ENCODE measurements at regions not wholly inside any gene's neighbourhood (a gene's known extent, or its start where the extent isn't known, plus 50 kb on each side); places are given as distances from the start of the nearest gene placed in this dataset.

- TF ChIP-seq, protein P1, sequence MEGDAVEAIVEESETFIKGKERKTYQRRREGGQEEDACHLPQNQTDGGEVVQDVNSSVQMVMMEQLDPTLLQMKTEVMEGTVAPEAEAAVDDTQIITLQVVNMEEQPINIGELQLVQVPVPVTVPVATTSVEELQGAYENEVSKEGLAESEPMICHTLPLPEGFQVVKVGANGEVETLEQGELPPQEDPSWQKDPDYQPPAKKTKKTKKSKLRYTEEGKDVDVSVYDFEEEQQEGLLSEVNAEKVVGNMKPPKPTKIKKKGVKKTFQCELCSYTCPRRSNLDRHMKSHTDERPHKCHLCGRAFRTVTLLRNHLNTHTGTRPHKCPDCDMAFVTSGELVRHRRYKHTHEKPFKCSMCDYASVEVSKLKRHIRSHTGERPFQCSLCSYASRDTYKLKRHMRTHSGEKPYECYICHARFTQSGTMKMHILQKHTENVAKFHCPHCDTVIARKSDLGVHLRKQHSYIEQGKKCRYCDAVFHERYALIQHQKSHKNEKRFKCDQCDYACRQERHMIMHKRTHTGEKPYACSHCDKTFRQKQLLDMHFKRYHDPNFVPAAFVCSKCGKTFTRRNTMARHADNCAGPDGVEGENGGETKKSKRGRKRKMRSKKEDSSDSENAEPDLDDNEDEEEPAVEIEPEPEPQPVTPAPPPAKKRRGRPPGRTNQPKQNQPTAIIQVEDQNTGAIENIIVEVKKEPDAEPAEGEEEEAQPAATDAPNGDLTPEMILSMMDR (IDR thresholded peaks at IDR 0.05): no peak
- DNase-seq: no peak
- H3K4me1 Mint-ChIP-seq (ENCODE audit: low read depth): peaks cover 8% of the 10 kb centered on the region; the same call in 1 of the 2 replicates
- H3K4me3 Mint-ChIP-seq: no peak overlapping the region
- H3K27me3 Mint-ChIP-seq (ENCODE audit: insufficient read depth): peaks cover 1% of the 10 kb centered on the region; the same call in 1 of the 2 replicates
- H3K27ac Mint-ChIP-seq: no peak overlapping the region
- no peaks in the 10 kb centered on the region for H3K36me3 Mint-ChIP-seq (ENCODE audit: low read depth)
- no peaks in the 10 kb centered on the region for H3K9me3 Mint-ChIP-seq
These were observed 66.5 kb upstream of the VGLL3 start for GRCh38 chr3:87057474-87057873.

GRCh38 chr3:87053553-87053952 is 62.6 kb upstream of the VGLL3 start:
- no peak overlapping the region for H3K4me3 Mint-ChIP-seq
- no peak for DNase-seq
- H3K4me1 Mint-ChIP-seq (ENCODE audit: low read depth): peaks cover 22% of the 10 kb centered on the region
- H3K36me3 Mint-ChIP-seq (ENCODE audit: low read depth): no peaks in the 10 kb centered on the region
- H3K27me3 Mint-ChIP-seq (ENCODE audit: insufficient read depth): no peaks in the 10 kb centered on the region
- H3K27ac Mint-ChIP-seq: no peak overlapping the region
- H3K9me3 Mint-ChIP-seq: no peaks in the 10 kb centered on the region; the same call in 1 of the 2 replicates
- TF ChIP-seq, protein P1 (IDR thresholded peaks at IDR 0.05): no peak

DNA sequence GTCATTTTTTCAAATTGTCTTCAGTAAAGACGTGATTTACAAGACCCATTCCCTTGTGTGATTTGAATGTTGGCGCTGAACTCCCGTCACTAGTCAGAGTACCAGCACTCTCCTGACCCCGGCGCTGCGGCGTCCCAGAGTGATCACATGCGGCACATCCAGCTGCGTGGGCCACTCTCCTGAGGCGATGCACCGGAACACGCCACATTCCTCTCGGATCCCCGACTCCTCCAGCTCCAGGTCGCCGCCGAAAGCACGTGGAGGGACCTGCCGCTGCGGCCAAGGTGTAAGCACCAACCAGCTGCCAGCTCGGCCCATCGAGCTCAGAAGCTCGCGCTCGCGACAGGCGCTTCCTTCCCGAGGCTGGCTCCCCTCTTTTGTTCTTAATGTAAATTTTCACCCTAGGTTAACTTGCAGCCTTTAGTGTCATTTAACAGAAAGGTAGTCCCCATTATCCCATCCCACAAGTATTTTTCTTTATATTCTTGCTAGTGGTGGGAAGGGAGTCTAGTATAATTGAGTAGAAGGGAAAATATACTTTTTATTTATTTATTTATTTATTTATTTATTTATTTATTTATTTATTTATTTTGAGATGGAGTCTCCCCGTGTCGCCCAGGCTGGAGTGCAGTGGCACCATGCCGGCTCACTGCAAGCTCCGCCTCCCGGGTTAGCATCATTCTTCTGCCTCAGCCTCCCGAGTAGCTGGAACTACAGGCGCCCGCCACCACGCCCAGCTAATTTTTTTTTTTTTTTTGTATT is 61.7 kb upstream of the VGLL3 start:
- Mint-ChIP-seq H3K9me3 (no peaks in the 10 kb centered on the region; the same call in 1 of the 2 replicates), H3K36me3 (ENCODE audit: low read depth) (no peaks in the 10 kb centered on the region), H3K4me1 (ENCODE audit: low read depth) (peaks cover 22% of the 10 kb centered on the region), H3K27me3 (ENCODE audit: insufficient read depth) (no peaks in the 10 kb centered on the region), H3K4me3 (no peak overlapping the region), H3K27ac (no peak overlapping the region)
- DNase-seq: no peak
- TF ChIP-seq, protein P1 (IDR thresholded peaks at IDR 0.05): no peak

DNA sequence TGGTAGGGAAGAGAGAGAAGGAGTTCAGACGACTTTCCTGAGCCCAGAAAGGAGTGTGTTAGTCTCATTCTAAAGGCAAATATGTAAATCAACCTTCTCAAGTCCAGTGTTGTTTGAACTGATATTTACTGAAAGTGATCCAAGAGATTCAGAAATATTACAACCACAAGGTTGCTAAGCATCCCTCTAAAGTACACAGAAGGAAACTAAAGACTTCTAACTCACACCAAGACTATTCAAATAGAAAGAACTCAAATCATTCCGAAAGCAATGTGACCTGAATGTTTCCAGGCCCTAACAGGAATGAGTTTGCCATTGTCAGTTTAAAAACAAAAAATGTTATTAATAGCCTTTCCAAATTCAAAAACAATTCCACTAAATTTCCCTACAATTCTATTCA is 56.9 kb upstream of the VGLL3 start:
- DNase-seq: no peak
- H3K4me3 Mint-ChIP-seq: no peak overlapping the region
- TF ChIP-seq, protein P1 (IDR thresholded peaks at IDR 0.05): no peak
- H3K27ac Mint-ChIP-seq: no peak overlapping the region
- H3K36me3 Mint-ChIP-seq (ENCODE audit: low read depth): no peaks in the 10 kb centered on the region
- H3K9me3 Mint-ChIP-seq: no peaks in the 10 kb centered on the region; the same call in 1 of the 2 replicates
- H3K27me3 Mint-ChIP-seq (ENCODE audit: insufficient read depth): no peaks in the 10 kb centered on the region
- H3K4me1 Mint-ChIP-seq (ENCODE audit: low read depth): peaks cover 14% of the 10 kb centered on the region

GRCh38 chr3:87046241-87046640 is 55.3 kb upstream of the VGLL3 start:
- H3K27ac Mint-ChIP-seq: no peak overlapping the region
- H3K27me3 Mint-ChIP-seq (ENCODE audit: insufficient read depth): no peaks in the 10 kb centered on the region
- H3K4me3 Mint-ChIP-seq: no peak overlapping the region
- peaks cover 10% of the 10 kb centered on the region for H3K4me1 Mint-ChIP-seq (ENCODE audit: low read depth)
- no peaks in the 10 kb centered on the region for H3K36me3 Mint-ChIP-seq (ENCODE audit: low read depth)
- H3K9me3 Mint-ChIP-seq: no peaks in the 10 kb centered on the region
- no peak for DNase-seq
- TF ChIP-seq, protein P1 (IDR thresholded peaks at IDR 0.05): no peak

All from HFFc6 (cell line).